ENCODE measurements at regions not wholly inside any gene's neighbourhood (a gene's known extent, or its start where the extent isn't known, plus 50 kb on each side); places are given as distances from the start of the nearest gene placed in this dataset.

GRCh38 chr4:124279741-124280140, 432.8 kb downstream of the ANKRD50 start:
- DNase-seq: no peak

DNA sequence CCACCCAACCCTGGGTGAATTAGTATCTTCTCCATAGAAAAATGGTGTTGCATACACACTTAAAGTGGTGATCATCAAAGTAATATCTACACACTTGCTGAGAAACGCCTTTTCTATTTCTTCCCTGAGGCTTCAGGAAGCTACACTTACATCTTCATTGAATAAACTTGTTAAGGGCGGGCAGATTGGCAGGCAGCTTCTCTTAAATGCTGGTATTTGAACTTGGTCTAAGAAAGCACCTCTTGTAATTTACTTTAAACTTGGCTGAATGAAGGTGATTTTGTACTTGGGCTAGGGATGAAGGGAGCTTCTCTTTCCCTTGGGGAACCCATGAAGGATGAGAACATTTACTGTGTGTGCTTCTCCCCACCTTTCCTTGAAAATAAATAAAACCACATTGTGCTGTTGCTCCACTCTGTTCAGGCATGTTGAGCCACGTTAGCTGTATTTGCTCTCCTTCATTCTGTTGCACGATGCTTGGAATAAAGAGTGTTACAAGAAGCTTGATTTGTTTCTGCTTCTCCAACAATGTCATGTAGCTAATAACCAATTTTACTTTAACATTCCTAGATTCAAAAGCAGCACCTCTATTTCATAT, 430.1 kb downstream of the ANKRD50 start:
- no peak for DNase-seq

GRCh38 chr4:124288706-124289486, 423.6 kb downstream of the ANKRD50 start:
- no peak for DNase-seq

DNA sequence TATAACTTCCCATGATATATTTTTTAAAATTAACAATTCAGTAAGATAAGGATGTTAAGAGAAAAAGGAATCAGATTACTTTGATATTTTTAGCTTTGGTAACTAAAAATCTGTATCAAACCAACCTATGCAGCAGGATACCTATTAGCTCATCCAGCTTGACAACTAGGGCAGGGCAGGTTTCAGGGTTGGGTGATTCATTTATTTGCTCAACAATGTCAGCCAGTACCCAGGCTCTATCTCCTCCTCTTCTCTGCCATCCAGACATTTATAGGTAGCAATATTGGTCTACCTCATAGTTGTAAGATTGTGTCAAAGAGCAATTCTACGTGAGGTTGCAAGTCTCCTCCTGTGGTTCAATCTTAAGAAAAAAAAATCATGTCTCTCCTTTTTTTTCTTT, 421.9 kb downstream of the ANKRD50 start:
- DNase-seq: no peak

DNA sequence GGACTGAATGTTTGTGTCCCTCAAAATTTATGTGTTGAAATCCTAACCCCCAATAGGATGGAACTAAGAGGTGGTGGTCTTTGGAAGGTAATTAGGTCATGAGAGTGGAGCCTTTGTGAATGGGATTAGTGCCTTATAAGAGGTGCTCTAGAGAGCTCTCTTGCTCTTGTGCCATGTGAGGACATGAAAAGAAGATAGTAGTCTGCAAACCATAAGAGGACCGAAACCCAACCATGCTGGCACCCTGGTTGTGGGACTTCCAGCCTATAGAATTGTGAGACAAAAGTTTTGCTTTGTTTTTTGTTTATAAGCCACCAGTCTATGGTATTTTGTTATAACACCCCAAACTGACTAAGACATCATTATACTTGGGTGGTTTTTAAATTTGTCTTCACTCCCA, 417.1 kb downstream of the ANKRD50 start:
- DNase-seq: no peak

DNA sequence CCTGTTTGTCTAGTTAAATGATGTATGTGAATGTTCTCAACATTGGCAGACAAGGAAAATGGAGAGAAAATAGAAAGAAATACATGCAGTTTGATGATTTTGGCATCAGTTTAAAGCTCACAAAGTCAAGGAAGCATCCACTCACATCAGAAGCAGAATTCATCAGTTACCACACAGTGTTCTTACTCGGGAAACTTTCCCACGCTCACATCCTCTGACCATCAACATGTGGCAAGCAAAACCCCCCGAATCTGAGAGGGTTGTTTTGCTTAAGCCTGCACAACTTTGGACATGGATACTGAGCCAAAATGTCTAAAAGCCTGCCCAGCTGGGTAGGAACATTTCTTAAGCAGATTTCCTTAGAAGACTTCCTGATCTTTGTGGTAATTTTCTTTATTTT, 407.6 kb downstream of the ANKRD50 start:
- DNase-seq: no peak

- DNase-seq: no peak
These were observed 406.2 kb downstream of the ANKRD50 start for GRCh38 chr4:124306352-124306751.

- DNase-seq: no peak
These were observed 405.4 kb downstream of the ANKRD50 start for GRCh38 chr4:124307143-124307542.

DNA sequence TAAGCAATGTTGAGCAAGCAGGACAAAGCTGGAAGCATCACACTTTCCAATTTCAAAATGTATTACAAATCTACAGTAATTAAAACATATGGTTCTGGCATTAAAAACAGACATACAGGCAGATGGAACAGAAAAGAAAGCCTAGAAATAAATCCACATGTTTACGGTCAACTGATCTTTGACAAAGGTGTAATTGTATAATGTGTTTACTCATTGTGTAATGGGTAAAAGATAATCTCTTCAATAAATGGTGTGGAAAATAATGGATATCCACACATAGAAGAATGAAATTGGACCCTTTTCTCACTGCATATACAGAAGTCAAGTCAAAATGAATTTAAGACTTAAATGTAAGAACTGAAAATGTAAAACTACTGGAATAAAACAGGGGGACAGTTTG, 394.2 kb downstream of the ANKRD50 start:
- DNase-seq: no peak

DNA sequence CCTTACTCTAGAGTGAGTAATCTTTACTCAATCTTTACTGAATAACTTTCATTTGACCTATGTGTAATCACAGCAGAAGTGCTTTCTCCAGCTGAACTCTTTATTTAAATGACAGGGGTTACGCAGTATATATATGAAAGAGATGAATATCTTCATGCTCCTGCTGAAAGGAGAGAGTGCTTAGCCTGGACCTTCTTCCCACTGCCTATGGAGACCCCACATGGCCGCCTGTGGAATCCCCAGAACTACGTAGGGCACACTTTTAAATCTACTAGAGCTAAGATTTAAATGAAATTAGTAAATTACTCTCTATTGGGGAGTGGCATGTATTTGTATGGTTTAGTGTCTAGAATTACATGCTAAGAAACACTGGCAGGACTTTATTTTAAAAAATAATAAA, 391.2 kb downstream of the ANKRD50 start:
- DNase-seq: no peak

DNA sequence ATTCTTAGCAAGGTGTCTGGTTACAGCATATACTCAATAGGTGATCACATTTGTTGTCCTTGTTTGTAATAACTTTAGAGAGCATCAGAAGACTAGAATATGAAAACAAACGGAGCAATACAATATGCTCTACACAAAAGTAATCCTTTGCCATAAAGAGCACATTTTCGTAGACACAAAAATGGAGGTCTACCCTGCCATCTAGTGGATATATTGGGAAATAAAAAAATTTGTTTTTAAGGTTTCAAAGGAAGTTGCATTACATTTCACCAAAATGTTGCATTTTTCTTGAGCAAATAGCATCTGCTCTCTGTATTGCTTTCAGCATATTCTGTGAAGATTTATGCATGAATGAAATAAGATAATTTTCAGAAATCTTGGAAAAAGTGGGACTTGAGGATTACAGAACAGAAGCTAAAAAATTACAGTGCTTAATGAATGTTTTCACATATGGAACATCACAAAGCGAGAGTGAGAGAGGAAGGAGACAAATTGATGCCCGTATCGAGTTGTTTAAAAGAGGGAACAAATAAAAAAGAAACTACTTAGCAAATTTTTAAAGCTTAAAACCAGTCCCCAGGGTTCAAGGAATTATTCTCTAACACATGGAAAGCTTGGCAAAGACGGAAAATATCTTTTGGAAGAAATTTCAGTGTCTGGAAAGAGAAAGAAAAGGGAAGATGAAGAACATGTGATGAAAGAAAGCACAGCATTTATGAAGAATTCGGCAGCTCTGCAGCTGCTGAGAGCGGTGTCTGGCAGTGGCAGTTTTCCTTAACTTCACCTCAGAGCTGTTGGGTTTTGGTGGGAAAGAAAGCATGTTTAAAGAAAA, 390.1 kb downstream of the ANKRD50 start:
- DNase-seq: no peak

GRCh38 chr4:124325690-124326089, 386.8 kb downstream of the ANKRD50 start:
- DNase-seq: no peak

DNA sequence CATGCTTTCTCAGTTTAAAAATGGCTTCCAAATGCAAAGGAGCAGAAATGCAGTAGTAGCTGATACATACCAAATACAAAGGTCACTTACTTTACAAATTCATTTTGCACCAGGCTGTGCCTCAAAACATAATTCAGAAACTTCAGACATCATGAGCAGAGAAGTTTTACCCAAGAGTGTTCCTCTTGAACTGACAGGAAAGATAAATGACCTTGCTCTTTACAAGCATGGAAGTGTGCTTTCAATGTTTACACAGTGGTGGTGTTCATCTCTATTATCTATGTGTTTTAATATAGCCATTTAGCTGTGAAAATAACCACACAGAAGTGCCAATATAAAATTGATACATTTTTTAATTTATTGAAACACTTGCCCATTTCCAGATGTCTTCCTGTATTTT, 383.4 kb downstream of the ANKRD50 start:
- DNase-seq: no peak

GRCh38 chr4:124330045-124330444, 382.5 kb downstream of the ANKRD50 start:
- DNase-seq: no peak

GRCh38 chr4:124331781-124332180, 380.8 kb downstream of the ANKRD50 start:
- DNase-seq: no peak

GRCh38 chr4:124333466-124333865, 379.1 kb downstream of the ANKRD50 start:
- no peak for DNase-seq

DNA sequence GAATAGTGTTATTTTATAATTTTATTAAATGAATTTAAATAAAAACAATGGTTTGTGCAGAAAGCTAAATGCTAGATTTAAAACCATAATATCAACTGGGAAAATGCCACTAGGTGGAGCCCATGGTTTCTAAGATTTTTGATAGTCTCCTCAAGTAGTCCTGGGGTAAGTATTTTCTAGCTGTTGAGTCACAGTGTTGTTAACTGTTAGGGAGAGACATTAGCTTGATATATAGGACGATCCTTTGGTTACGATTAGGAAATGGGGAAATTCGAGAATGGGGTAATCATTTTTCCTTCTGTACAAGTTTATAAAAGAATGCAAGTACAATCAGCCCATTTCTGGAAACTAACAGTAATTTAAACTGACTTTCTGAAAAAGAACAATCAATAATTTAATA, 378.4 kb downstream of the ANKRD50 start:
- DNase-seq: no peak

- no peak for DNase-seq
These were observed 374.7 kb downstream of the ANKRD50 start for GRCh38 chr4:124337874-124338273.

- DNase-seq: no peak
These were observed 368.8 kb downstream of the ANKRD50 start for GRCh38 chr4:124343661-124344171.

GRCh38 chr4:124372916-124373315, 339.6 kb downstream of the ANKRD50 start:
- DNase-seq: no peak

DNA sequence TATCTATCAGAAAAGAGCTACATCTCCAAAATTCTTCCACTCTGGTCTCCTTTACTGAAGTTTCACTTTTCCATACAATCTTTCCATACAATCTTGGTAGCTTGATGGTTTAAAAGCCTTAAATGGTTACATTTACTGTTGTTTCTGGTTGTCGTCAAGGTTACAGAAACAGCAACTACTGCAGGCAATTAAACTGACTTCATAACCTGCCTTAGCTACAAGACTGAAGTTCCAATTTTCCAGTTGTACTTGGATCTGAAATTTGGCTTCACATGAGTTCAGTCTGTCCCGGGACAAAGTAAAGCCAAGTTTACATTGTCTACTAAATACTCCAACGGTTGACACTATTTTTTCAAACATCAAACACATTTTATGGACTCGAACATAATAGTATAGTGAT, 326.4 kb downstream of the ANKRD50 start:
- DNase-seq: no peak

GRCh38 chr4:124386648-124387047, 325.9 kb downstream of the ANKRD50 start:
- DNase-seq: no peak

GRCh38 chr4:124389591-124389990, 322.9 kb downstream of the ANKRD50 start:
- DNase-seq: no peak

- no peak for DNase-seq
These were observed 321.7 kb downstream of the ANKRD50 start for GRCh38 chr4:124390861-124391260.
